Calu3 (cell line): ENCODE measurements at regions not wholly inside any gene's neighbourhood (a gene's known extent, or its start where the extent isn't known, plus 50 kb on each side); places are given as distances from the start of the nearest gene placed in this dataset.
"Not testable (repeated sequence)": the region's sequence is repeated elsewhere in the genome, so short reads cannot be mapped to it uniquely, and the experiment has no call there.

Experiments used
- BruUV-seq: library from RNA; stranded (reverse); fragments of 400-500 nt; replicated peaks from 2 replicates; lab custom pipeline; 2021; lab: Mats Ljungman, UMichigan
- CTCF ChIA-PET: fragments of 300-600 bp; sonication (Branson Sonifier 250); formaldehyde crosslinking; loops from one replicate; lab custom pipeline; 2022; ENCODE audit warnings: antibody characterized with exemption; lab: Charles Lee
- DNase-seq: peaks from one replicate; pipeline ENCODE4 v3.0.0; 2022
- H3K27ac Mint-ChIP-seq: one replicate; pipeline ENCODE4 v1.8.0; 2022; ENCODE audit warnings: mixed read lengths; ENCODE audit not compliant: unreplicated experiment
- H3K27me3 Mint-ChIP-seq: one replicate; pipeline ENCODE4 v1.8.0; 2022; ENCODE audit warnings: mixed read lengths; ENCODE audit not compliant: unreplicated experiment
- H3K36me3 Mint-ChIP-seq: one replicate; pipeline ENCODE4 v1.8.0; 2022; ENCODE audit warnings: mild to moderate bottlenecking, moderate library complexity, mixed read lengths; ENCODE audit not compliant: insufficient read depth, unreplicated experiment
- H3K4me1 Mint-ChIP-seq: one replicate; pipeline ENCODE4 v1.8.0; 2022; ENCODE audit warnings: mild to moderate bottlenecking, low read depth, mixed read lengths; ENCODE audit not compliant: unreplicated experiment
- H3K4me3 Mint-ChIP-seq: one replicate; pipeline ENCODE4 v1.8.0; 2022; ENCODE audit warnings: mild to moderate bottlenecking, low read depth, moderate library complexity, mixed read lengths; ENCODE audit not compliant: unreplicated experiment
- H3K9me3 Mint-ChIP-seq: one replicate; pipeline ENCODE4 v1.8.0; 2022; ENCODE audit warnings: low read depth, mixed read lengths; ENCODE audit not compliant: unreplicated experiment
- intact Hi-C: fragments of 100-400 bp; cut with micrococcal nuclease; formaldehyde crosslinking; loops from one replicate; pipeline ENCODE4 v1.10.0; 2022; ENCODE audit not compliant: unreplicated experiment
- TF ChIP-seq, protein P1 (sequence below): fragments of 200-600 bp; IDR thresholded peaks from one replicate; pipeline ENCODE4 v1.8.0; 2022; ENCODE audit warnings: antibody characterized with exemption; ENCODE audit not compliant: unreplicated experiment

DNA sequence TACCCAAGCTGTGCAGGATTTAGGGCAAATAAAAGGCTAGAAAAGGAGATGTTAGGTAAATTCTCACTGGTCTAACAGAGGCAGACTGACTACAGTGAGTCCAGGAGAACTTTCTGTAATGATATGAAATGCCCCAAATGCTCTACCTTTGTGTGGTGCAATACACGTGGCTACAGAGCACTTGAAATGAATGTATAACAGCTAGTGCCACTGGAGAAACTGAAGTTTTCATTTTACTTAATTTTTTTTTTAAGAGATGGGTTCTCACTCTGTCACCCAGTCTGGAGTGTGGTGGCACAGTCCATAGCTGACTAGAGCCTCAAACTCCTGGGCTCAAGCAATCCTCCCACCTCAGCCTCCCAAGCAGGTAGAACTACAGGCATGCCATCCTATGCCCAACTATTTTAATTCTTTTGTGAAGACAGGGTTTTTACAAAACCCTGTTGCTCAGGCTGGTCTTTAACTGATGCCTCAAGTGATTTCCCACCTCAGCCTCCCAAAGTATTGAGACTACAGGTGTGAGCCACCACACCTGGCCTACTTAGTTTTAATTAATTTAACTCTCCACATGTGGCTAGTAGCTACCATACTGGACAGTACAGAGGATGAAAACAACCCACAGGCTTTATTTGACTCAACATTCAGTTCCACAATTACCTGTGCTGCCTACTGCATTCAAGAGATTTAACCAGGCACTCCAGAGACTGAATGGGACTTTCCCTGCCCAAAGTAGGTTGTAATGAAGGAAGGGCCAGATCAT lies 84.8 kb upstream of the PLEKHM1 start:
- no peak for DNase-seq
- Mint-ChIP-seq H3K27me3 (no peaks in the 10 kb centered on the region), H3K27ac (no peak overlapping the region), H3K4me1 (peaks cover 29% of the 10 kb centered on the region), H3K36me3 (no peaks in the 10 kb centered on the region), H3K9me3 (no peaks in the 10 kb centered on the region), H3K4me3 (no peak overlapping the region)
- CTCF ChIA-PET: interaction anchor here (0.6 kb wide), 1 partner anchor 692 kb away, joined by 3 read pairs; no protein-coding TSS in a partner anchor
- no TSS peak for BruUV-seq
- intact Hi-C loops: no loop called here
- TF ChIP-seq, protein P1, sequence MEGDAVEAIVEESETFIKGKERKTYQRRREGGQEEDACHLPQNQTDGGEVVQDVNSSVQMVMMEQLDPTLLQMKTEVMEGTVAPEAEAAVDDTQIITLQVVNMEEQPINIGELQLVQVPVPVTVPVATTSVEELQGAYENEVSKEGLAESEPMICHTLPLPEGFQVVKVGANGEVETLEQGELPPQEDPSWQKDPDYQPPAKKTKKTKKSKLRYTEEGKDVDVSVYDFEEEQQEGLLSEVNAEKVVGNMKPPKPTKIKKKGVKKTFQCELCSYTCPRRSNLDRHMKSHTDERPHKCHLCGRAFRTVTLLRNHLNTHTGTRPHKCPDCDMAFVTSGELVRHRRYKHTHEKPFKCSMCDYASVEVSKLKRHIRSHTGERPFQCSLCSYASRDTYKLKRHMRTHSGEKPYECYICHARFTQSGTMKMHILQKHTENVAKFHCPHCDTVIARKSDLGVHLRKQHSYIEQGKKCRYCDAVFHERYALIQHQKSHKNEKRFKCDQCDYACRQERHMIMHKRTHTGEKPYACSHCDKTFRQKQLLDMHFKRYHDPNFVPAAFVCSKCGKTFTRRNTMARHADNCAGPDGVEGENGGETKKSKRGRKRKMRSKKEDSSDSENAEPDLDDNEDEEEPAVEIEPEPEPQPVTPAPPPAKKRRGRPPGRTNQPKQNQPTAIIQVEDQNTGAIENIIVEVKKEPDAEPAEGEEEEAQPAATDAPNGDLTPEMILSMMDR: no peak

- Mint-ChIP-seq H3K27ac (peak overlapping the region; percentile 12), H3K4me1 (peaks cover 30% of the 10 kb centered on the region)
- DNase-seq, CTCF ChIA-PET, H3K9me3 Mint-ChIP-seq, H3K27me3 Mint-ChIP-seq, intact Hi-C loops, BruUV-seq, H3K36me3 Mint-ChIP-seq, H3K4me3 Mint-ChIP-seq: not testable (repeated sequence)
Measured at GRCh38 chr17:45576527-45577307, 86.2 kb upstream of the PLEKHM1 start.

DNA sequence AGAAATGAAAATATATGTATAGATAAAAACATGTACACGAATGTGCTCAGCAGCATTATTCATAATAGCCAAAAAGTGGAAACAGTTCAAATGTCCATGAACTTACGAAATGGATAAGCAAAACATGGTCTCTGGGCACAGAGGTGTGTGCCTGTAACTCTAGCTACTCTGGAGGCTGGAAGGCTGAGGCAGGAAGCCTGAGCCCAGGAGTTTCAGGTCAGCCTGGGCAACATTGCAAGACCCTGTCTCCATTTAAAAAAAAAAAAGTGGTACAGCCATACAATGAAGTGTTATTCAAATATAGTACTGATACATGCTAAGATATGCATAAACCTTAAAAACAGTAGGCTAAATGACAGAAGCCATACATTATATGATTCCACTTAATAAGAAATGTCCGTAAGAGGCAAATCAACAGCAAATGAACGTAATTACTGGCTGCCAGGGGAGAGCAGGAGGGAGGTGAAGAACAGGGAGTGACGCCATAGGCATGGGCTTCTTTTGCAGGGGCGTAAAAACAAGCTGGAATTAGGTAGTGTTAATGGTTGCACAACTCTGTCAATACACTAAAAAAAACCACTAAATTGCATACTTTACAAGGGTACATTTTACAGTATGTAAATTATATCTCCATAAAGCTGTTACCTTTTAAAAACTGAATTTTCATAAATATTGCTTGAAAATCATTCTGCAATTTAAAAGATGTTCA lies 87.2 kb upstream of the PLEKHM1 start:
- no TSS peak for BruUV-seq
- DNase-seq: no peak
- Mint-ChIP-seq H3K36me3 (peaks cover 3% of the 10 kb centered on the region), H3K4me3 (no peak overlapping the region), H3K27me3 (no peaks in the 10 kb centered on the region), H3K27ac (no peak overlapping the region), H3K4me1 (peaks cover 30% of the 10 kb centered on the region), H3K9me3 (no peaks in the 10 kb centered on the region)
- CTCF ChIA-PET: no interaction called here
- intact Hi-C loops: no loop called here
- TF ChIP-seq, protein P1: no peak

DNA sequence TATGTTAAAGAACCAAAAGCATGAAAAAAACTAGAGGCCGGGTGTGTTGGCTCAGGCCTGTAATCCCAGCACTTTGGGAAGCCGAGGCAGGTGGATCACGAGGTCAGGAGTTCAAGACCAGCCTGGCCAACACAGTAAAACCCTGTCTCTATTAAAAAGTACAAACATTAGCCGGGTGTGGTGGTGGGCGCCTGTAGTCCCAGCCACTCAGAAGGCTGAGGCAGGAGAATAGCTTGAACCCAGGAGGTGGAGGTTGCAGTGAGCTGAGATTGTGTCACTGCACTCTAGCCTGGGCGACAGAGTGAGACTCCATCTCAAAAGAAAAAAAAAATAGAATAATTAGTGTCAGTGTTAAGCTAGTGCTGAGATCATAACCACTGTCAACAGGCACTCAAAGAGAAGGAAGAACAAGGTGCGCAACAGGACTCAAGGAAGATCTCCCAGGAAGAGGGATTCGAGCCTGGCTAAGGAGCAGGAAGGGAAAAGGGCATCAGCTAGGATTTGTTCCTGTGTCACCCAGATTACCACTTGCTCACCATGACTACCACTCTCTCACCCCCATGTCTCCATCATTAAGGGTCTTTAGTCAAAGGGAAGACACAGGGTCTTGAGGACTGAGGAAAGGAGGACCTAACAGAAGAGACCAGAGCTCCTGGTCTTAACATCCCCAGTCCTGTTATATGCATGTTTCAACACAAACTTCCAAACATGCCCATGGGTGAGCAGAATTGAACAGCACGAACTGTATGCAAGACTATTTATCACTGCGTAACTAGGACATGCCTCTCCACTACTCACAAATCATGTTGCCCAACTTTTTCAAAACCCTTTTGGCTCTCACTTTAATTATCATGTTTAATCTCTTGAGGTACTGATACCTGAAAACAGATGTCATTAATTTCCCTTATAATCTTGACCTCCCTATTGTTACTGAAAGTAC lies 88.3 kb upstream of the PLEKHM1 start:
- CTCF ChIA-PET: interaction anchor here (0.7 kb wide), 1 partner anchor 634 kb away, joined by 3 read pairs; no protein-coding TSS in a partner anchor
- TF ChIP-seq, protein P1: no peak
- Mint-ChIP-seq H3K4me1 (peaks cover 37% of the 10 kb centered on the region), H3K4me3 (no peak overlapping the region), H3K36me3 (peaks cover 10% of the 10 kb centered on the region), H3K27ac (no peak overlapping the region), H3K9me3 (no peaks in the 10 kb centered on the region), H3K27me3 (no peaks in the 10 kb centered on the region)
- no peak for DNase-seq
- no TSS peak for BruUV-seq
- intact Hi-C loops: no loop called here
